Fibroblast of the conjunctiva (primary cell): ENCODE measurements at regions not wholly inside any gene's neighbourhood (a gene's known extent, or its start where the extent isn't known, plus 50 kb on each side); places are given as distances from the start of the nearest gene placed in this dataset.
"Not testable (repeated sequence)": the region's sequence is repeated elsewhere in the genome, so short reads cannot be mapped to it uniquely, and the experiment has no call there.

ENCODE experiments used
- DNase-seq: peaks from one replicate; pipeline ENCODE4 v3.0.0-alpha.2; 2010; ENCODE audit warnings: low read depth

DNA sequence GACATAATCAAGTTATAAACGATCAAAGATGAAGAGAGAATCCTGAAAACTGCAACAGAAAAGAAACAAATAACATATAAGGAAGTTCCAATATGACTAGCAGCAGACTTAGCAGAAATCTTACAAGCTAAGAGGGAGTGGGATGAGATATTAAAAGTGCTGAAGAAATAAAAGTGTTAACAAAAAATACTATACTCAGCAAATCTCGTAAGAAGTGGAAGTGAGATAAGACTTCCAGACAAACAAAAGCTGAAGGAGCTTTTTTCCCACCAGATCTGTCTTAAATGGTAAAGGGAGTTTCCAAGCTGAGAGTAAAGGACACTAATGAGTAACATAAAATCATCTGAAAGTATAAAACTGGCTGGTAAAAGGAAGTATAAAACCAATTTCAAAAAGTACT lies 2036.0 kb upstream of the C9orf72 start:
- no peak for DNase-seq

DNA sequence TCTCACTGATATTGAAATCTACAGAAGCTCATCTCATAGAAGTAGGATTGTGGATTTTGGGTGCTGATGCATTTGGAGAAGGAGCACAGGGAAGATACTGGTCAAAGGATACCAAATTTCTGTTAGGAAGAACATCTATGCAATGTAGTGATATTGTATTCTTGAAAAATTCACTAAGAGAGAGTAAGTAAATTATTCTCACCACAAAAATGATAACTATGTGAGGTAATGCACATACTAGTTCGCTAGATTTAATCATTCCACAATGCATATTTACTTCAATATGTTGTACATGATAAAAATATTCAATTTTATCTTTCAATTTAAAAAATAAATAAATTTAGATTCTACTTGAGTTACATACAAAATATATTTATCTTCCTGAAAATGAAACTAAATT lies 2040.5 kb upstream of the C9orf72 start:
- DNase-seq: no peak

DNA sequence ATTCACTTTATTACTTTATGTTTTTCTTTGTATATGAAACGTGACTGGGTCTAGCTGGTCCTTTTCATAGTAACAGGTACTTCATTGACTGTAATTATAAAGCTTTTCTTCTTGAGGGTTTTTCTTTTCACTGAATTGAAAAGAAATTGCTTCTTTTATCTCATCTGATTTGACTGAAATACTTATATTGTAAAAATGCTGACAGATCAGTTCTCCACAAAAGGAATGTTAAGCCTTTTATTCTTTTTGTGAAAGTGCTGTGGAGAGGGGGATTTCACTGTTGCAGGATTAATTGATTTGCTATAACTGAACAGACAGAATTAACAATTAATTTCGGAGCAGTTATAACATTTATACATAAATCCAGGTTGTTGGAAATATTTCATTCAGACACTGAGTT lies 2043.6 kb upstream of the C9orf72 start:
- no peak for DNase-seq

DNA sequence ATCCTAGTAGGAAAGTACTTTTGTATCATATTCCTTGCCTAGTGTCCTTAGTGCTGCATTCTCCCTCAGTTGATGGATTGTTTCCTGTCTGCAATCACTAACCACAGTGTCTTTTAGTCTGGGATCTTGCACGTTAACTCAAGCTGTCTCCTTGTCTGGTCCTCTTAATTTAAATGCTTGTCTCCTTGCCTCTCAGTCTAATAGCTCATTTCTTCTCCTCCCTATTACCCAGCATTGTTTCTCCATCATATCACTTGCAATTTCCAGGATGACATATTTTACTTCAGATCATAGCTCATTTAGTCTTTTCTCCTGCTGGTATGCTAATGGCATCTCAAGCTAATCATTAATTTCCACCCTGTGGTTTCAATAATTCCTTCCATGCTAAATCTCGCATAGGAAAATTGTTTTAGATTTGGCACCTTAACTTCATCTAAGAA lies 2052.0 kb upstream of the C9orf72 start:
- no peak for DNase-seq

DNA sequence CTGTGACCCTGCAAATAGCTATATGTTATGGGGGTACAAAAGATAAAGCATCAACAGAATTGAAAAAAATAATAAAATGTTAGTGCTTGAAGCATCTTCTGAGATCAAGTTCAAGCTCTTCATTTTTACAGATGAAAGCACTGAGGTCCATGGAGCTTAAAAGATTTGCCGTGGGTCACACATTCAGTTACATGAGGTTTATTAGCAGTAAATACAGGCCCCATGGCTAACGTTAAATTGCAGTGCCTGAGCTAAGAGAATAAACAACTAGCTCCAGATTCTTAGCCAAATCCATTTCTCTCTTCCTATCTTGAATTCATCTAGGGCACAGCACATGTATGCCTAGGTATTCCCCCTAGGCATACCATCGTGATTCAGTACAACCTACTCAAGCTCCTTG lies 2052.7 kb upstream of the C9orf72 start:
- no peak for DNase-seq

DNA sequence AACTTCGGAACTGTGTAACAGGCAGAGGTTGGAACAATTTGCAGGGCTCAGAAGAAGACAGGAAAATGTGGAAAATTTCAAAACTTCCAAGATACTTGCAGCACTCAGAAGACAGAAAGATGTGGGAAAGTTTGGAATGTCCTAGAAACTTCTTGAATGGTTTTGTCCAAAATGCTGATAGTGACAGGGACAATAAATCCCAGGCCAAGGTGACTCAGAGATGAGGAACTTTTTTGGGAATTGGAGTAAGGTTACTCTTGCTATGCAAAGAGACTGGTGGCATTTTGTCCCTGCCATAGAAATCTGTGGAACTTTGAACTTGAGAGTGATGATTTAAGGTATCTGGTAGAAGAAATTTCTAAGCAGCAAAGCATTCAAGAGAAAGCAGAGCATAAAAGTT lies 2055.6 kb upstream of the C9orf72 start:
- DNase-seq: not testable (repeated sequence)

DNA sequence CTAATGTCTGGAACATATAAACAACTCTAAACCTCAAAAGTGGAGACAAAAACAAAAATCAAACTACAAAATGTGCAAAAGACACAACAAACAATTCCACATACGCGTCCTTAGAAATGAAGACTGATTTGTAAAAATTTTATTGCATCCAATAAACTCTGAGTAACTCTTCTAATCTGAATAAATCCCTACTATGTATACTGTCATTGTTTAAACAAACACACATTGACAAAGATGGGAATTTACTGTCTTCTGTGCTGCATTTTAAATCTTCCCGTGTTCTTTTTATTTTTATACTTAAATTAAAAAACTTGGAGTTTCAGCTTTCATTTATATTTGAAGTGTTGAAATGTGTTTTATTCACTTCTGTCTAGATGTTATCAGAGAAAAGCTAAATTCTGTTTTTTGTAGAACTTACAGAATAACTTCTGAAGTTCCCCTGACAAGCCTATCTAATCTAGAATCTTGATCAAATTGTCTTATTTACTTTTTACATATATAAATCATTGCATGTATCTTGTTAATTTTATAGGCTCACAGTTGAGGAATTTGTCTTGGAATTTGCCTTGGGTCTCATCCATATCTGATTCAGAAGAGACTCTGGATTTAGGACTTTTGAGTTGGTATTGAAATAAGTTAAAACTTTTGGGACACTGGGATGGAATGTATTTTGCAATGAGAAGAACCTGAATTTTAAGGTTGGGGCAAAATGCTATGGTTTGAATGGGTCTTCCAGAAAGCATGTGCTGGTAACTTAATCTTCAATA lies 2064.4 kb upstream of the C9orf72 start:
- DNase-seq: no peak

DNA sequence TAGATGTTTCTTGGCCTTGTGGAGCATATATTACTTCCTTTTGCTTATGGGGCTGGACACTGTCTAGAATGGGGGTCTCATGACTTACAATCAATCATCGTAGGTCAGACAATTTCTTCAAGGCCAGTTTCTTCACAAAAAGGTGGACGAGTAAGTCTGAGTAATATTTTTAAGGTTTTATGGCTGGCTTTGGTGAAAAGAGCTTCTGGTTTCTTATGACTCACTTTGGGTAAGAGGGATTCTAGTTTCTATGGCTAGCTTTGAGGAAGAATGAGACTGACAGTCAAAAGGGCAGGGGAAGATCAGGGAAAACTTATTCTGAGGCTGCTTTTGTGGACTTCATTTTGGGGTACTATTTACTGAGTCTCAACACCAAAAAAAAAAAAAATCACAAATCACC lies 2067.2 kb upstream of the C9orf72 start:
- DNase-seq: no peak

DNA sequence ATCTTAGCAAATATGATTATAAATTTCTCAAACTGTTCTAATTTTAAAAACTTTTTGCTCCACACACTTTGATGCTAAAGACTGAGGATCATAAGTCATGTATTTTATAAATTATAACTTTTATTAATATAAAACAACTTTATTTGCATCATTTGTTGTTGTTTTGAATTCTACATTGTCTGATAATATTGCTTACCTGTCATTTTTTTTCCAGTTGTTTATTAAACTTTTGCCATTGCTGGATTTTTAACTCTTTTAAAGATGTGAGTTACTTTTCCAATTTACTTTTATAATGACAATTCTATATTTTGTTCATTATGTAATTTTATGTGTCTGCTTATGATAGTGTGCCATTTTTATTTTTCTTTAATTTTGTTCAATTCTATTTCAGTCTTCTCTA lies 2071.2 kb upstream of the C9orf72 start:
- DNase-seq: no peak

DNA sequence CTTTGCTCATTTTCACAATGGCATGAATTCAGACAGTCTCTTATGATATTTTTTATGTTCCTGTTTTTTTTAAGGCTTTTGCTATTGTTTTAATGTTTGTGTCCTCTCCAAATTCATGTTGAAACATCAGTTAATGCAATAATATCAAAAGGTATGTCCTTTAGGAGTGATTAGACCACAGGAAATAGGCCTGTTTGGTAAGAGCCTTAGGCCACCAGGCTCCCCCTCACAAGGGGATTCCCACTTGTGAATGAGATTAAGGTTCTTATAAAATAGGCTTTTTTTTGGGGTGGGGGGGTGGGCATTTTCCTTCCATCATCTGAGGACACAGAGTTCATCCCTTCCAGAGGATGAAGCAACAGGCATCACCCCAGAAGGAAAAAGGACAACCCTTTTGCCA lies 2074.2 kb upstream of the C9orf72 start:
- DNase-seq: no peak

DNA sequence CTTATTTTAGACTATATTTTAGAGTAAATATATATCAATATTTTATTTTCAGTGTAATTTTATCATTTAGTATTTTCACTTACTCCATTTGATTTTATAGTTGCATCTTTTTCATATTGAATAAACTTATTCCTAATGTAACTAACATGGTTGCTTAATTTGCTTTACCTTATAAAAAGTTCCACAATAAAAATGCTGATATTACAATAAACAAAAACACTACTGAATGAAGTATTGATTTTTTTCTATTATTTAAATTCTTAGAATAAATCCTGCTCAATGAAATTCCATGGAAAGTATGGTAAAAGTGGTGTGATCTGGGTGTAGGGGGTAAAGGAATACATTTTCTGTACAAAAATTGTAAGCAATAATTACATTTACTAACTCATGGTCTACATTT lies 2074.9 kb upstream of the C9orf72 start:
- no peak for DNase-seq

DNA sequence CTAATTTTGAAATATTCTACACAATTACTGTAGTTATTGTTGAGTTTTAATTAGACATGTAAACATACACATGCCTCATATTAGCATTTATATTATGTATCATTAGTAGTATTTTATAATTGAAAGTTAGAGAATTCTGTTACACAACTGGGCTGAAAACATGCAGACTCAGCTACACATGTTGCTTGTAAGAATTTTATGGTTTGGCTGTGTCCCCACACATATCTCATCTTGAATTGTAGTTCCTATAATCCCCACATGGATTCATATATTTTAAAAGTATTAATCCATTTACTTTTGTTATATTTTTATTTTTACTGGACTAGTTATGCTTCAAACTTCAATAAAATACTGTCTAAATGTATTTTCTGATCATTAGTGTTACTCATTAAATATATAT lies 2075.3 kb upstream of the C9orf72 start:
- DNase-seq: no peak

DNA sequence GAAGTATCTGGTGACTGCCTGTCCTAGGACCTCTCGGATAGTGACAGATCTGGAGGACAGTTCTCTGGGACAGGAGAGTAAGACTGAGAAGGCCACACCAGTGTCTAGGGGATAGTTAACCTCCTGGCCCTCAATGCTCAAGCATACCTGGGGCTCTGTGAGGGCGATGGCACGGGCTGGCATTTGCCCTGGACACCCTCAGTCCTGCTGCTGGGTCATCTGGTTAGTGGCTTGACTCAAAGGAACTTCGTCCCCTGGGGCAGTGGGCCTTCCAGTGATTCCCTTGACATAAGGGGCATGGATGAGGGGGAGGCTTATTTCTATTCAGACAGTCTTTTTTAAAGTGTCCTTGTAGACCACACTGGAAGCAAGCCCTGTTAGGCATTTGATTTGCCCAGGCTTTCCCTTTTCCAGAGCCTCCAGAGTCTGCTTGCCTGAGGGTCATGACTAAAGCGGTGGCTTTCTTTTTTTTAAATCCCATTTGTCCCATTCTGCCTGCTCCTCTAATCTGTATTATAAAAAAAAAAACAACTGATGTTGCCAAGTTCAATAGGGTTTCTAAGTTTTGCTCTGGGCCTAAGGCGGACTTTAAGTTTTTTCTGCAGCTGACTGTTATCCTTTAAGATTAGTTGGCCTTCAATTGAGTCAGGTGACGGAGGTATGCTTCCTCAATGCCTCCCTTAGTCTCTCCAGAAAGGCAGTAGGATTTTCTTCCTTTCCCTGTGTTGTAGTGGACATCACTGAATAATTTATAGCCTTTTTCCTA lies 2083.5 kb upstream of the C9orf72 start:
- DNase-seq: no peak

DNA sequence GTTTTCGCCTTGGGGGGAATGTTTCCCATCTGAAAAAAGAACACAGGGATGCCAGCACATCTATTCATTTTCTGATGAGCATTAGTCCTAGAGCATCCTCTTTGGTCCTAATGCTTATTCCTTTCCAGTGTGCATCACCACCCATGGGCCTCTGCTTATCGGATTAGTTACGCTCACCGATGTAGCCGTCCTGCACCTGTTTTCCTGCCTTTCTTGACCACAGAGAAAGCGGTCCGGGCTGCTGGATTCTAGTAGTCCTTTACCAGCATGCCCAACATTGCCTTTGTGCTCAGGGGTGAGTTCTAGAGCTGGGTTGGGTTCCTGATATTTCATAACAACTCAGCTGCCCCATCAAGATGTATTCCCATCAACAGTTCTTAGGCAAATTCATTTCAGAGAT lies 2084.5 kb upstream of the C9orf72 start:
- DNase-seq: no peak

DNA sequence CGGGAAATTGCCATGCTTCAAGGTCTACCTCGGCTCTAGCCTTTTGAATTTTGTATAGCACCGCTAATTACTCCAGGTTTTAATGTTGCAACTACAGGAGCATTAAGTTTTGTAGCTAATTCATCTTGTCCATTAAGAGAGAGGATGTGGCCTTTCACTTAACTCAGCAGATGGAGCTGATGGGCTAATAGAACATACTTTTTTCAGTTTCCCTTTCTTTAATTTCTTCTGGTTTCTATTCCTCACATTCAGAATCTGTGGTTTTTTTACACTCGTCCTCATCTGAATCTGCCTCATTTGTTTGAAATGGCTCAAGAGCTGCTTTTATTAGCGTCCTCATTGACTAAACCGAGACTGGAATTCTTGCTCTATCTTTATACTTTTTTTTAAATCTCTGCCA lies 2085.7 kb upstream of the C9orf72 start:
- no peak for DNase-seq

DNA sequence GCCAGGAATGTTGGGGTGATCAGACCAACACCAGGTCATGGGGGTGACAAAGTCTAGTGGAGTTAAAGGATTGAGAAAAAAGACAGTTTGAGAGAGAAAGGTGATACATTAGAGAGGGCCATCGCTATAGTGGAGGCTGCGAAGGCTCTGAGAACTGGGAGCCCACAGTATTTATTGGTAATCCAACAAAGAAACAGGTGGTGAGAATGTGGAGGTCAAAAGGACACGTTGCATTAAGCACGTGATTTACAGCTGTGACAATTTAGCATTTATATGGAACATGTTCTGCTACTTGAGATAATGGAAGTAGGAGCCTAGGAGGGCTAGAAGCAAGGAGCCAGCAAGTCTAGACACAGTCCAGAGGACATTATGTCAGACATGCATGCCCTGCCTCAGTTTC lies 2086.5 kb upstream of the C9orf72 start:
- DNase-seq: no peak

DNA sequence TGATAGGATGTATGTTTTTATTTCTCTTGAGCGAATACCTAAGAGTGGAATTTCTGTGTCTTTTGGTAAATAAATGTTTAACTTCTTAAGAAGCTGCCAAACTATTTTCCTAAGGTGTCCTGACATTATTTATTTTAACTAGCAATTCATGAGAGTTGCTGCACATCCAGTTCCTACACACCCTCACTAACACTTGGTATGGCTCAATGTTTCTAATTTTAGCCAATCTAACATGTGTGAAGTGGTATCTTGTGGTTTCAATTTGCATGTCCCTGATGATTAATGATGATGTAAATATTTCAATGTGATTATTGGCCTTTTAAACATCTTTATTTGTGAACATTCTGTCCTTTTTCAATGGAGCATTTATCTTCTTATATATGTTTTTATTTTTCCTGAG lies 2095.5 kb upstream of the C9orf72 start:
- DNase-seq: no peak

DNA sequence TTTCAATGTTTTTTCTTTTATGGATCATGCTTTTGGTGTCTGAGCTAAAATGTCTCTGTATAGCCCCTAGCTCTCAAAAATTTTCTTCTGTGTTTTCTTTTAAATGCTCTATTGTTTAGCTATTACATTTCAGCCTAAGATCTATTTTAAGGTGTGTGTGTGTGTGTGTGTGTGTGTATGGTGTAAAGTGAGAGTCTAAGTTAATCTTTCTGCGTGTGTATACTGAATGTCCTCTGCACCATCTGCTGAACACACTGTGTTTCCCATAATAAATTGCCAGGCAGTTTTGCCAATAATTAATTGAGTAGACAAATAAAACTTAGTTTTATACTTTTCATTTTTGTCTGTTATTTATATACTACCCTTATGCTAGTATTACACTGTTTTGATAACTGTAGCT lies 2096.3 kb upstream of the C9orf72 start:
- DNase-seq: no peak

DNA sequence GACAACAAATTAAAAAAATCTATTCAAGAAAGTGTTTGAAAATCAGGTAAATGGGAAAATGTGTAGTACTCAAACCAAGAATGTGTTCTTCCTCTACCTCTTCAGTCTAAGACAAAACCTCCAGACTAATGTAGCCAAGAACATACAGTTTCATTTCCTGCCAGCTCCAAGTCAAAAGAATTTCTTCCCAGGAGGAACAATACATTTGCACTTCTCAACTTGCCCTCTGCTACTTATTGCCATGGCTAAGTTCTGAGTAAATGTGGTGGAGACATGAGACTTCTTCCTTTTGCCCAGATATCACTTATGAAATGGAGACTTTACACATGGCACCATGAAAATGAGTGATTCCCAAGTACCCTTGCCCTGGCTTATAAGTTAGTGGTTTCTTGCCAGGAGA lies 2112.2 kb upstream of the C9orf72 start:
- DNase-seq: no peak

DNA sequence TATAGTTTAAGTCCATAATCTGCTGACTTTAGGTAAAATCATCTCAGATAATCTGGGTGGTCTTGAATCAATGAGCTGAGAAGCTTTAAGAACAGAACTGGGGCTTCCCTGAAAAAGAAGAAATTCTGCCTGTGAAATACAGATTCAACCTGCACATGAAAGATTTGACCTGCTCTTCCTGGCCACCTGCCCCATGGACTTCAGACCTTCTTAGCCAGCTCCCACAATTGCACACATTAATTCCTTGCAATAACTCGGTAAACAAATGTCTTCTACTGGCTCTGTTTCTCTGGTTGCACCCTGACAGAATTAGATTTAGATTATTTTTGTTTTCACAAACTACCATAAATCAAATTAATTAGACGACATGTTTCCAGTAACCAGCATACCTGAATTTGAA lies 2117.9 kb upstream of the C9orf72 start:
- no peak for DNase-seq

DNA sequence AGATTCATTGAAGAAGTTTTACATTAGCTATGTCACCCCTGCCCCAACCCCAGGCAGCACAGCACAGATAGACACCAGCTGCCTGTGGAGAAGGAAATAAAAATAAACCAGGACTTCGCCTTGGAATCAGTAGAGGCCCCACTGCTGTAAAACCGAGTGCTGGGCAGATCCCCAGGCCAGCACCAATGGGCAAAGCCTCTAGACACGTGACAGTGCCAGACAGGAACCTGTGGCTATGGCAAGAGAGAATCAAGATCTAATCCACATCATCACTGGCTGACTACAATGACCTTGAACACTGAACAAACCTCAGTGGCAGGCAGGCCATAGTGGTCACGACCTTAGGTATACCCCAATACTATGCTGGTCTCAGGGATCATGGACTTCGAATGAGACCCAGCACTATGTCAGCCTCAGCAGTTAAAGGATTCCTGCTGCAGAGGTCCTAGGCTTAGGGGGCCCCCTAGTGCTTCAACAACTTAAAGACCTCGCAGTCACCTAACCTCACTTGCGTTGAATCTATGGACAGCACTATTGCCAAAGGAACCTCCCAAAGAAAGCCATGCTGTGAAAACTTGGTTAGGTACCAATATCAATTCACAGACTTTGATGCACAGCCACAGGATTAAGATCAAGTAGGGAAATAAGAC lies 2118.6 kb upstream of the C9orf72 start:
- no peak for DNase-seq

DNA sequence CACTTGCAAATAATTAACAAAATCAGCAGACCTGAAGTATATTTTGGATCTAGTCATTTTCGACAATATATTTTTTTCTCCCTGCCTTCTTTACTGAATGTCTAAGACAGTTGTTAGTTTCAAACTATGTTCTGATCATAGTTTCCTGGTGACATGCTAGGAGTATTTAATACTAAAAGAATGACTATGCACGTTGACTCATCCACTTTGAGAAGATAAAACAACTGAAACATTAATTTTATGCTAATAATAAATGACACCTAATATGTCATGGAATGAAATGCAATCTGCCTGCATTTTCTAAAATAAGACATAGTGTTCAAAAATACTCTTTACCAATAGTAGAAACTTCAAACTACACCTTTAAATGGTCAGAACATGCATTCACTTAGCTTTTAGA lies 2123.7 kb upstream of the C9orf72 start:
- DNase-seq: no peak

DNA sequence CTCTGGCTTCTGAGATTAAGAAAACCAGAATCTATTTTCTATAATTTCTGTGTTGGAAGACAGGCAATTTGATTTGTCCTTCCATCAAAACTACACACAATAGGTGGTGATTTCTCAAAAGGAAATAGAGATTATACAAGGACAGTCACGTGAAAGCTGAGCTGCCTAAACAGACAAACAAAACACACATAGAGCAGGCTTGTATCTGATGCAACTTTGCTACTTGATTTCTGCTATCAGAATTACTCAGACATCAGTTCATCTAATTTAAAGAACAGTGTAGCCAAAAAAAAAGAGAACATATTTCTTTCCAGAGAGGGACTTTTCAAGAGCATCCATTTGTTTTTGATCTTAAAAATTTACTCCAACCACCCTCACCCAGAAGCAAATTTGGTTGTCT lies 2128.3 kb upstream of the C9orf72 start:
- DNase-seq: no peak
